Type B pancreatic cell (in vitro differentiated cells): ENCODE measurements at regions not wholly inside any gene's neighbourhood (a gene's known extent, or its start where the extent isn't known, plus 50 kb on each side); places are given as distances from the start of the nearest gene placed in this dataset.
"Not testable (repeated sequence)": the region's sequence is repeated elsewhere in the genome, so short reads cannot be mapped to it uniquely, and the experiment has no call there.

Experiments
- DNase-seq: peaks from one replicate; pipeline ENCODE4 v3.0.0; 2021; ENCODE audit warnings: mixed read lengths; ENCODE audit not compliant: unreplicated experiment; ENCODE audit errors: extremely low spot score
- H3K27ac Mint-ChIP-seq: 2 replicates; pipeline ENCODE4 v1.8.0; 2021; ENCODE audit warnings: mild to moderate bottlenecking, mixed read lengths
- H3K27me3 Mint-ChIP-seq: 2 replicates; pipeline ENCODE4 v1.8.0; 2021; ENCODE audit warnings: mixed read lengths
- H3K36me3 Mint-ChIP-seq: 2 replicates; pipeline ENCODE4 v1.8.0; 2021; ENCODE audit warnings: mixed read lengths
- H3K4me1 Mint-ChIP-seq: one replicate; pipeline ENCODE4 v1.8.0; 2021; ENCODE audit warnings: mixed read lengths; ENCODE audit not compliant: unreplicated experiment
- H3K4me3 Mint-ChIP-seq: 2 replicates; pipeline ENCODE4 v1.8.0; 2021; ENCODE audit warnings: mild to moderate bottlenecking, mixed read lengths
- H3K9me3 Mint-ChIP-seq: 2 replicates; pipeline ENCODE4 v1.8.0; 2021; ENCODE audit warnings: mixed read lengths
- TF ChIP-seq, protein P1 (sequence below): fragments of 200-600 bp; sonication (generic); conservative IDR thresholded peaks from 2 replicates; pipeline ENCODE4 v1.5.0; 2021; ENCODE audit warnings: antibody characterized with exemption, mild to moderate bottlenecking

DNA sequence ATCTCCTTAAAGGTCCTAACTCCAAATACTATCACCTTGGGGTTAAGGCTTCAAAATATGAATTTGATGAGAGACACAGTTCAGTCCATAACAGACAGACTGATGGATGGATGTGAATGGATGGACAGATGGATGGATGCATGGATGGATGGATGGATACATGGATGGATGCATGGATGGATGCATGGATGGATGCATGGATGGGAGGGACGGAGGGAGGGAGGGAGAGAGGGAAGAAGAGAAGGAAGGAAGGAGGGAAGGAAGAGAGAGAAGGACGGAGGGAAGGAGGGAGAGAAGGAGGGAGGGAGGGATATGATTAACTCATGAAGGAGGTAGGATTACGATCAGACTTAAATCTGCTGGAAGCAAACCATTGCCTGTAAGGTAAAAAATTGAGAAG is 192.4 kb downstream of the LRRN1 start:
- Mint-ChIP-seq H3K4me3 (no peak overlapping the region), H3K9me3 (peaks cover 5% of the 10 kb centered on the region), H3K36me3 (no peaks in the 10 kb centered on the region), H3K27ac (no peak overlapping the region), H3K27me3 (peaks cover 3% of the 10 kb centered on the region), H3K4me1 (no peaks in the 10 kb centered on the region)
- DNase-seq = no peak
- TF ChIP-seq, protein P1, sequence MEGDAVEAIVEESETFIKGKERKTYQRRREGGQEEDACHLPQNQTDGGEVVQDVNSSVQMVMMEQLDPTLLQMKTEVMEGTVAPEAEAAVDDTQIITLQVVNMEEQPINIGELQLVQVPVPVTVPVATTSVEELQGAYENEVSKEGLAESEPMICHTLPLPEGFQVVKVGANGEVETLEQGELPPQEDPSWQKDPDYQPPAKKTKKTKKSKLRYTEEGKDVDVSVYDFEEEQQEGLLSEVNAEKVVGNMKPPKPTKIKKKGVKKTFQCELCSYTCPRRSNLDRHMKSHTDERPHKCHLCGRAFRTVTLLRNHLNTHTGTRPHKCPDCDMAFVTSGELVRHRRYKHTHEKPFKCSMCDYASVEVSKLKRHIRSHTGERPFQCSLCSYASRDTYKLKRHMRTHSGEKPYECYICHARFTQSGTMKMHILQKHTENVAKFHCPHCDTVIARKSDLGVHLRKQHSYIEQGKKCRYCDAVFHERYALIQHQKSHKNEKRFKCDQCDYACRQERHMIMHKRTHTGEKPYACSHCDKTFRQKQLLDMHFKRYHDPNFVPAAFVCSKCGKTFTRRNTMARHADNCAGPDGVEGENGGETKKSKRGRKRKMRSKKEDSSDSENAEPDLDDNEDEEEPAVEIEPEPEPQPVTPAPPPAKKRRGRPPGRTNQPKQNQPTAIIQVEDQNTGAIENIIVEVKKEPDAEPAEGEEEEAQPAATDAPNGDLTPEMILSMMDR = no peak

DNA sequence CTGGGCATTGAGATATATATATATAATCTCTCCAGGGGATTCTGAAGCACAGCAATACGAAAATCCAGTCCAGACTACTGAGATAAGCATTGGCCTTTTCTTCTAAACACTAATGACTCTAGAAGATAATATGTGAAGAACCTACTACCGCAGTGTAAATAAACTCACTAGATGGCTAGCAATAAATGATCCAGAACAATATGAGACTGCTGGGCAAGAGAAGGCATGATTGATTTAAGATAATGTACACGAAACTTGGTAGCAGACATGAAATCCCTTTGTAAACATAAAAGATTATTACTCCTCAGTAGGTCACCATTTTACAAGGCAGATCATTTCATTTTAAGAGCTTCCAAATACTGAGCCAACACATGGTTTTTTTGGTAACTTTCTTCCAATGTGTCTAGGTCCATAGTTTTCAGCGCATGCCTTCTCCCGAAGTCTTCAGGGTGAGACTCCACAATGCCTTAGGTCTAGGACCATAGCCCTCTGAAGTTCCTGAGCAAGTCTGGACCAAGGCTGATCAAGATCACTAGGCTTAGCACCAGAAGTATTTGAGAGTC is 193.2 kb downstream of the LRRN1 start:
- no peaks in the 10 kb centered on the region for H3K4me1 Mint-ChIP-seq

DNA sequence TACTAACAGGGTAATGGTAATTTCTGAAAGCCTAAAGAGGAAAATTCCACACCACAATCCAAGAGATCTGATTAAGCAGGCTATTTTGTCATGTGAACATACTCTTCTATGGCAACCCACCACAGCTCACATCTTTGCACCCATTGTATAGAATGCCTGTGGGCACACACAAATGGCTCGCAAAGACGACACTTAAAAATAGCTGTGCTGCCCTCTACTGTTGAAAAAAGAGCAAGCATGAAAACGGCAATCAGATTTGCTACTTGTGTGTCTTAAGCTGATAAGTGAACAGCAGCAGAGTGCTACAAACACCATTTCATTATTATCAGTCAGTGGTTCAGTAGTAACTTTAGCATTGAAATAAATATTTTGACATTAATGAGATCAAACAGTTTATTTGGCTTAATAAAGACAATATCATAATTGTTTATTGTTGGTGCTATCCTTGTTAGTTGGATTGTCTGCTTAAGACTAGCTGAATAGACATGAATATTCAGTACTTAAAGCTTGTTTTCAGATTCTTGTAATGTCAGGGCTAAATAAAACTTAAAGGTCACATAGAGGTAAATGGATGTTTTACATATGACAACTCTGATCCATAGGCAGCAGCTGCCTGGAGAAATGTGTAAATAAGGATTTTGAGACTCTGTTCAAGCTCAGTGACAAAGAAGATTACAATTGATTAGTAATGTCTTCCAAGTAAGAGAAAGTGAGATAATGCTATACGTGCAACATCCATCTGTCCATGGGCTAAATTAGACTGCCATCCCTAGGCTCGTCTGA is 199.1 kb downstream of the LRRN1 start:
- Mint-ChIP-seq H3K9me3 (peaks cover 5% of the 10 kb centered on the region), H3K36me3 (no peaks in the 10 kb centered on the region), H3K4me3 (no peak overlapping the region), H3K4me1 (peaks cover 11% of the 10 kb centered on the region), H3K27ac (no peak overlapping the region), H3K27me3 (no peaks in the 10 kb centered on the region)
- no peak for DNase-seq
- TF ChIP-seq, protein P1 = peak; percentile 83

More for the DNA sequence above, 193.2 kb downstream of the LRRN1 start:
- peaks cover 5% of the 10 kb centered on the region for H3K9me3 Mint-ChIP-seq
- no peak overlapping the region for H3K27ac Mint-ChIP-seq
- TF ChIP-seq, protein P1 = no peak
- no peaks in the 10 kb centered on the region for H3K36me3 Mint-ChIP-seq
- DNase-seq = no peak
- no peak overlapping the region for H3K4me3 Mint-ChIP-seq
- no peaks in the 10 kb centered on the region for H3K27me3 Mint-ChIP-seq

DNA sequence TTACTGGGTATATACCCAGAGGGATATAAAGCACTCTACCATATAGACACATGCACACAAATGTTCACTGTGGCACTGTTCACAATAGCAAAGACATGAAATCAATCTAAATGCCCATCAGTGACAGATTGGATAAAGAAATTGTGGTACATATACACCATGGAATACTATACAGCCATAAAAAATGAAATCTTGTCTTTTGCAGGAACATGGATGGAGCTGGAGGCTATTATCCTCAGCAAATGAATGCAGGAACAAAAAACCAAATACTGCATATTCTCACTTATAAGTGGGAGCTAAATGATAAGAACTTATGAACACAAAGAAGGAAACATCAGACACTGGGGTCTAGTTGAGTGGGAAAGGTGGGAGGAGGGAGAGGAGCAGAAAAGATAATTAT is 200.1 kb downstream of the LRRN1 start:
- not testable (repeated sequence) for H3K4me3 Mint-ChIP-seq, H3K36me3 Mint-ChIP-seq, H3K9me3 Mint-ChIP-seq, H3K27me3 Mint-ChIP-seq, H3K27ac Mint-ChIP-seq, DNase-seq
- H3K4me1 Mint-ChIP-seq = peaks cover 11% of the 10 kb centered on the region

DNA sequence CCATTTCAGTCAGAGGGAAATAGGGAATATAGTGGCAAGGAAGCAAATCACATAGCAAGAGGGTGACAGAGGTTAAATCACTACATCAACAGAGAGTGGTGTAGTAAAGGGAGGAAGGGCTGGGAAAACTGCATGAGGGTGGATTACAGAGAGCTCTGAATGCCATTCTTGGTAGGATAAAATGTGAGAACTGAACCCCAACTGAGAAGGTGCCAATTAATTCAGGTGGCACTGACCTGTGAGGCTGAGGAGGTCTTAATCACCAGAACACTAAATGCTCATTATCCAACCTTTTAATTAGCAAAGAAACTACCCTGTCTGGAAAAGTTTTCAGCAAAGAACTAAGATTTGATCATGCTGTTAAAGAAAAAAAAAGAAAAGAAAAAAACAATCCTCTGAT is 202.7 kb downstream of the LRRN1 start:
- H3K4me3 Mint-ChIP-seq = no peak overlapping the region
- no peaks in the 10 kb centered on the region for H3K36me3 Mint-ChIP-seq
- no peak overlapping the region for H3K27ac Mint-ChIP-seq

DNA sequence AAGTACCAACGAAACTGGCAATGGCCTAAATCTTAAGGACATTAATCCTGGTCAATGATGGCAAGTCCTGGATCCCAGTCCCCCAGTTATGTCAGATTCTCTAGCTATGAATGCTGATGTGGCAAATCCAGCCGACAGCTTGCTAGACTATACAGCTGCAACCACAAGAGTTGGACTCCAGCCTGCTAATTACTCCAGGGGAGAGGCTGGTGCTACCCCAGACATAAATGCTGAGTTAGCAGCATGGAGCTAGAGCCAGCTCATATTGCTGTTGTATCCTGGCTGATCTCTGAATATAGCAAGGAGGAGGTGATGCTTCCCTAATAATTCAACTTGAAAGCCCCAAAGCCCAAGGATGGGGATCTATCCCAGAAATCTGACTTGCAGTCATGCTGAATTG is 207.1 kb downstream of the LRRN1 start:
- peaks cover 35% of the 10 kb centered on the region for H3K4me1 Mint-ChIP-seq

More for the DNA sequence above, 202.7 kb downstream of the LRRN1 start:
- DNase-seq = no peak
- peaks cover 17% of the 10 kb centered on the region for H3K4me1 Mint-ChIP-seq
- H3K27me3 Mint-ChIP-seq = no peaks in the 10 kb centered on the region
- TF ChIP-seq, protein P1 = no peak
- no peaks in the 10 kb centered on the region for H3K9me3 Mint-ChIP-seq

More for the DNA sequence above, 207.1 kb downstream of the LRRN1 start:
- DNase-seq = no peak
- no peaks in the 10 kb centered on the region for H3K9me3 Mint-ChIP-seq
- H3K36me3 Mint-ChIP-seq = no peaks in the 10 kb centered on the region
- TF ChIP-seq, protein P1 = no peak
- no peaks in the 10 kb centered on the region for H3K27me3 Mint-ChIP-seq
- no peak overlapping the region for H3K4me3 Mint-ChIP-seq
- no peak overlapping the region for H3K27ac Mint-ChIP-seq
